Astrocyte (in vitro differentiated cells and primary cell): ENCODE measurements at regions not wholly inside any gene's neighbourhood (a gene's known extent, or its start where the extent isn't known, plus 50 kb on each side); places are given as distances from the start of the nearest gene placed in this dataset.

Experiments used
- DNase-seq: peaks from one replicate; pipeline ENCODE4 v3.0.0-alpha.2; 2010; ENCODE audit warnings: low read depth
- FAIRE-seq: peaks from 2 replicates; lab custom pipeline; 2011; peaks lifted over from hg19 to GRCh38; lab: Jason Lieb, UNC
- H2AFZ ChIP-seq: 2 replicates; pipeline ENCODE4 v1.6.0; 2012; ENCODE audit warnings: low read depth, low read length, inconsistent platforms
- H3K27ac ChIP-seq: 2 replicates; pipeline ENCODE4 v1.5.1; 2011; ENCODE audit warnings: low read depth, low read length, inconsistent platforms
- H3K27me3 ChIP-seq: 2 replicates; pipeline ENCODE4 v1.6.0; 2011; ENCODE audit warnings: low read length, inconsistent platforms; ENCODE audit not compliant: insufficient read depth
- H3K36me3 ChIP-seq: 2 replicates; pipeline ENCODE4 v1.5.1; 2011; ENCODE audit warnings: low read length, inconsistent platforms; ENCODE audit not compliant: insufficient read depth
- H3K4me1 ChIP-seq: 2 replicates; pipeline ENCODE4 v1.5.1; 2011; ENCODE audit warnings: low read length, inconsistent platforms; ENCODE audit not compliant: insufficient read depth
- H3K4me2 ChIP-seq: 2 replicates; pipeline ENCODE4 v1.6.0; 2012; ENCODE audit warnings: low read length, inconsistent platforms
- H3K4me3 ChIP-seq: 2 replicates; pipeline ENCODE4 v1.5.1; 2011; ENCODE audit warnings: low read depth, mild to moderate bottlenecking, low read length, inconsistent platforms; ENCODE audit not compliant: insufficient read depth
- H3K79me2 ChIP-seq: 2 replicates; pipeline ENCODE4 v1.6.0; 2012; ENCODE audit warnings: mild to moderate bottlenecking, low read length, inconsistent platforms; ENCODE audit not compliant: insufficient read depth
- H3K9ac ChIP-seq: 2 replicates; pipeline ENCODE4 v1.6.0; 2012; ENCODE audit warnings: mild to moderate bottlenecking, low read length, inconsistent platforms
- H3K9me3 ChIP-seq: 2 replicates; pipeline ENCODE4 v1.5.1; 2012; ENCODE audit warnings: low read depth, mild to moderate bottlenecking, low read length, inconsistent platforms; ENCODE audit not compliant: insufficient read depth
- H4K20me1 ChIP-seq: 2 replicates; pipeline ENCODE4 v1.6.0; 2012; ENCODE audit warnings: low read length, inconsistent platforms; ENCODE audit not compliant: insufficient read depth
- H3K27ac Mint-ChIP-seq: one replicate; pipeline ENCODE4 v1.8.0; 2021; ENCODE audit warnings: mild to moderate bottlenecking, mixed read lengths; ENCODE audit not compliant: unreplicated experiment
- H3K27me3 Mint-ChIP-seq: one replicate; pipeline ENCODE4 v1.8.0; 2021; ENCODE audit warnings: low read depth, mixed read lengths; ENCODE audit not compliant: unreplicated experiment
- H3K36me3 Mint-ChIP-seq: one replicate; pipeline ENCODE4 v1.8.0; 2021; ENCODE audit warnings: low read depth, mixed read lengths; ENCODE audit not compliant: unreplicated experiment
- H3K4me1 Mint-ChIP-seq: one replicate; pipeline ENCODE4 v1.8.0; 2021; ENCODE audit warnings: low read depth, mixed read lengths; ENCODE audit not compliant: unreplicated experiment
- H3K4me3 Mint-ChIP-seq: one replicate; pipeline ENCODE4 v1.8.0; 2021; ENCODE audit warnings: mild to moderate bottlenecking, moderate library complexity, mixed read lengths; ENCODE audit not compliant: unreplicated experiment
- H3K9me3 Mint-ChIP-seq: one replicate; pipeline ENCODE4 v1.8.0; 2021; ENCODE audit warnings: mild to moderate bottlenecking, mixed read lengths; ENCODE audit not compliant: unreplicated experiment
- EZH2 ChIP-seq: IDR thresholded peaks from 2 replicates; pipeline ENCODE4 v1.6.1; 2012; ENCODE audit warnings: mild to moderate bottlenecking, low read length, inconsistent platforms; ENCODE audit not compliant: insufficient read depth
- TF ChIP-seq, protein P1 (sequence below): IDR thresholded peaks from 2 replicates; pipeline ENCODE4 v1.5.1; 2011; ENCODE audit warnings: low read depth, mild to moderate bottlenecking, inconsistent platforms, low read length, moderate library complexity; ENCODE audit not compliant: insufficient read depth

DNA sequence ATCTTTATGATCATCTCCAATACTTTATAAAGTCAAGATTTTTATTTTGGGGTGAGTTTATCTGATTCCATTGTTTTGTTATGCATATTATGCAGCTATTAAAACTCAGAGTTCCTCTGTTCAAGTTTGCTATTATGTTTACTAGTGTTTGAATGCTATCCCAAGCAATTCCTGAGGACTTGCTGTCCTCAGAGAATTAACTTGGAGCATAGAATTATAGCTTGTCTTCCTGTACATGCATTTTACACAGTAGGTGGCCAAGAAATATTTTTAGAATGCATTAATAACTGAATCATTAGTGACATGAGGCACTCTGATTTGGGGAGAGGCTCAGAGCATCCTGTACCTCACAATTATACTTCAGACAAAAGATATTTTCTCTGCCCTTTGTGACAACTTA, 195.6 kb upstream of the MIR17HG start:
- no peaks in the 10 kb centered on the region for H3K36me3 ChIP-seq
- Mint-ChIP-seq H3K27ac (no peak overlapping the region), H3K4me3 (no peak overlapping the region), H3K27me3 (no peaks in the 10 kb centered on the region), H3K36me3 (no peaks in the 10 kb centered on the region), H3K4me1 (peaks cover 12% of the 10 kb centered on the region), H3K9me3 (no peaks in the 10 kb centered on the region)
- H3K9ac ChIP-seq: no peak overlapping the region
- no peak overlapping the region for H3K4me2 ChIP-seq
- no peak for TF ChIP-seq EZH2
- TF ChIP-seq, protein P1, sequence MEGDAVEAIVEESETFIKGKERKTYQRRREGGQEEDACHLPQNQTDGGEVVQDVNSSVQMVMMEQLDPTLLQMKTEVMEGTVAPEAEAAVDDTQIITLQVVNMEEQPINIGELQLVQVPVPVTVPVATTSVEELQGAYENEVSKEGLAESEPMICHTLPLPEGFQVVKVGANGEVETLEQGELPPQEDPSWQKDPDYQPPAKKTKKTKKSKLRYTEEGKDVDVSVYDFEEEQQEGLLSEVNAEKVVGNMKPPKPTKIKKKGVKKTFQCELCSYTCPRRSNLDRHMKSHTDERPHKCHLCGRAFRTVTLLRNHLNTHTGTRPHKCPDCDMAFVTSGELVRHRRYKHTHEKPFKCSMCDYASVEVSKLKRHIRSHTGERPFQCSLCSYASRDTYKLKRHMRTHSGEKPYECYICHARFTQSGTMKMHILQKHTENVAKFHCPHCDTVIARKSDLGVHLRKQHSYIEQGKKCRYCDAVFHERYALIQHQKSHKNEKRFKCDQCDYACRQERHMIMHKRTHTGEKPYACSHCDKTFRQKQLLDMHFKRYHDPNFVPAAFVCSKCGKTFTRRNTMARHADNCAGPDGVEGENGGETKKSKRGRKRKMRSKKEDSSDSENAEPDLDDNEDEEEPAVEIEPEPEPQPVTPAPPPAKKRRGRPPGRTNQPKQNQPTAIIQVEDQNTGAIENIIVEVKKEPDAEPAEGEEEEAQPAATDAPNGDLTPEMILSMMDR: no peak
- no peaks in the 10 kb centered on the region for H3K9me3 ChIP-seq
- no peak overlapping the region for H3K27ac ChIP-seq
- H3K4me3 ChIP-seq: no peak overlapping the region
- no peaks in the 10 kb centered on the region for H3K27me3 ChIP-seq
- no peak overlapping the region for H2AFZ ChIP-seq
- no peaks in the 10 kb centered on the region for H3K79me2 ChIP-seq
- H4K20me1 ChIP-seq: no peaks in the 10 kb centered on the region
- H3K4me1 ChIP-seq: no peaks in the 10 kb centered on the region
- FAIRE-seq (no peak), DNase-seq (no peak)

- Histone ChIP-seq H3K27ac (no peak overlapping the region), H3K9me3 (no peaks in the 10 kb centered on the region), H3K4me2 (peak overlapping the region; percentile 13), H3K4me1 (no peaks in the 10 kb centered on the region), H3K4me3 (no peak overlapping the region), H3K36me3 (no peaks in the 10 kb centered on the region), H3K9ac (no peak overlapping the region), H3K27me3 (no peaks in the 10 kb centered on the region), H2AFZ (no peak overlapping the region), H4K20me1 (no peaks in the 10 kb centered on the region), H3K79me2 (no peaks in the 10 kb centered on the region)
- TF ChIP-seq, protein P1: no peak
- TF ChIP-seq EZH2: no peak
- no peaks in the 10 kb centered on the region for H3K36me3 Mint-ChIP-seq
- no peak overlapping the region for H3K4me3 Mint-ChIP-seq
- H3K4me1 Mint-ChIP-seq: peaks cover 12% of the 10 kb centered on the region
- no peak overlapping the region for H3K27ac Mint-ChIP-seq
- H3K9me3 Mint-ChIP-seq: no peaks in the 10 kb centered on the region
- FAIRE-seq: no peak
- DNase-seq: peak; percentile 84
- no peaks in the 10 kb centered on the region for H3K27me3 Mint-ChIP-seq
These were observed 194.1 kb upstream of the MIR17HG start for GRCh38 chr13:91153372-91153771.

DNA sequence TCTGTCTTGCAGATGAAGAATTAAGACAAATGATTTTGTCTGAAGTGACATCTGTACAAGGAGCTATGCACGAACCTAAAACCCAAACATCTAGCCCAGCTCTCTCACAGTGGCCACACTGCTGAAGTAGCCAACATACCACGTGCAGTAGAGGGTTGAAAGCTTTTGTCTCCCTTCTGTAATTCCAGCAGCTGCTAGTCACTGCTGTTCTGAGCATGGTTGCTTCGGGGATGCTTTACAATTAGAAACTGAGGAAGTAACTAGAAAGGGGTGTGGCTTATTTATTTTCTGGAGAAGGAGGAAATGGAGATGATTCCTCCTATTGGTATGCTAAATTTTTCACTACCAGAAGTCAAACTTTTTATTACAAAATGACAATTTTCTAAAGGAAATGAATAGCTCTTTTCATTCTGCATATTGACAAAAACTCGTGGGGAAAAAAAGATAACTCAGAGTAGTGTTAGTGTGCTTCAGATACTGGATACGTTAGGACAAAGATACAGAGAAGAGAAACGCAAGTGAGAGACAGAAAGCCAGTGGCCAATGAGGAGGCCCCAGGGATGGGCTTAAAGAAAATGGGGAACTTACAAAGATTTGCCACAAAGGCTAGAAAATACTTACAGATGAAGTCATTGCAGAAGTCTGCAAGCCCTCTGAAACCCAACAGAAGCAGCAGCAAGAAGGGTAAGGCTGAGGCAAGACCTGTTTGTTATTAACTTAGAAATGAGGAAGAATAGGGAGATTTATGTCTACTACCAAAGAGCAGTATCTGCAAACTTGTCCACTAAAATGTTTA, 192.7 kb upstream of the MIR17HG start:
- H3K27me3 Mint-ChIP-seq: no peaks in the 10 kb centered on the region
- H3K27ac Mint-ChIP-seq: peak overlapping the region; percentile 51

More for the DNA sequence above, 192.7 kb upstream of the MIR17HG start:
- no peaks in the 10 kb centered on the region for H3K79me2 ChIP-seq
- no peaks in the 10 kb centered on the region for H4K20me1 ChIP-seq
- peak; percentile 55 for DNase-seq
- Mint-ChIP-seq H3K4me3 (no peak overlapping the region), H3K36me3 (no peaks in the 10 kb centered on the region), H3K9me3 (no peaks in the 10 kb centered on the region), H3K4me1 (peaks cover 12% of the 10 kb centered on the region)
- H3K9me3 ChIP-seq: no peaks in the 10 kb centered on the region
- H3K27ac ChIP-seq: no peak overlapping the region
- H3K36me3 ChIP-seq: no peaks in the 10 kb centered on the region
- no peaks in the 10 kb centered on the region for H3K4me1 ChIP-seq
- H2AFZ ChIP-seq: peak overlapping the region; percentile 50
- TF ChIP-seq EZH2: no peak
- TF ChIP-seq, protein P1: no peak
- no peak for FAIRE-seq
- peak overlapping the region; percentile 50 for H3K4me2 ChIP-seq
- H3K27me3 ChIP-seq: no peaks in the 10 kb centered on the region
- no peak overlapping the region for H3K9ac ChIP-seq
- no peak overlapping the region for H3K4me3 ChIP-seq
